ENCODE measurements at regions not wholly inside any gene's neighbourhood (a gene's known extent, or its start where the extent isn't known, plus 50 kb on each side); places are given as distances from the start of the nearest gene placed in this dataset.

DNA sequence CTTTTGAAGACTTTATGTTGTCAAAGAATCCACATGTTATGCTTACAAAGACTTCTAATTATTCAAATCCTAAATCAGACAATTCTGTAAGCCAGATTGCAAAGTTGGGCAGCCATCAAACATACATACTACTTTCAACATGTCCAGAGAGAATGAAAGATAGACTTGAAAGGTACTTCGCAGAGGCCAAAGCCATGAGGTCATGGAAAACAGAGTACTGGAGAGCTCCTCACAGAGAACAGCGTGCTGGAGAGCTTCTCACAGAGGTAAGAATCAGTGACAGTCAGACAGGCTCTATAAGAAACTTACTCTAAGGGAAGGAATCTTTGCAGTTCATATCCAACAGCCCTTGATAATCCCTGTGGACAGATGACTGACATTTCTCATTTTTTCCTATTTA, 400.2 kb downstream of the GJA1 start:
- TF ChIP-seq FOXM1 (IDR thresholded peaks at IDR 0.05; ENCODE audit: borderline replicate concordance, low read depth), result no peak
- TF ChIP-seq ZBTB7A (IDR thresholded peaks at IDR 0.05; ENCODE audit: low read depth), result no peak
- no peak for TF ChIP-seq YY1 (IDR thresholded peaks at IDR 0.05; ENCODE audit: low read depth)
- TF ChIP-seq, protein P1, sequence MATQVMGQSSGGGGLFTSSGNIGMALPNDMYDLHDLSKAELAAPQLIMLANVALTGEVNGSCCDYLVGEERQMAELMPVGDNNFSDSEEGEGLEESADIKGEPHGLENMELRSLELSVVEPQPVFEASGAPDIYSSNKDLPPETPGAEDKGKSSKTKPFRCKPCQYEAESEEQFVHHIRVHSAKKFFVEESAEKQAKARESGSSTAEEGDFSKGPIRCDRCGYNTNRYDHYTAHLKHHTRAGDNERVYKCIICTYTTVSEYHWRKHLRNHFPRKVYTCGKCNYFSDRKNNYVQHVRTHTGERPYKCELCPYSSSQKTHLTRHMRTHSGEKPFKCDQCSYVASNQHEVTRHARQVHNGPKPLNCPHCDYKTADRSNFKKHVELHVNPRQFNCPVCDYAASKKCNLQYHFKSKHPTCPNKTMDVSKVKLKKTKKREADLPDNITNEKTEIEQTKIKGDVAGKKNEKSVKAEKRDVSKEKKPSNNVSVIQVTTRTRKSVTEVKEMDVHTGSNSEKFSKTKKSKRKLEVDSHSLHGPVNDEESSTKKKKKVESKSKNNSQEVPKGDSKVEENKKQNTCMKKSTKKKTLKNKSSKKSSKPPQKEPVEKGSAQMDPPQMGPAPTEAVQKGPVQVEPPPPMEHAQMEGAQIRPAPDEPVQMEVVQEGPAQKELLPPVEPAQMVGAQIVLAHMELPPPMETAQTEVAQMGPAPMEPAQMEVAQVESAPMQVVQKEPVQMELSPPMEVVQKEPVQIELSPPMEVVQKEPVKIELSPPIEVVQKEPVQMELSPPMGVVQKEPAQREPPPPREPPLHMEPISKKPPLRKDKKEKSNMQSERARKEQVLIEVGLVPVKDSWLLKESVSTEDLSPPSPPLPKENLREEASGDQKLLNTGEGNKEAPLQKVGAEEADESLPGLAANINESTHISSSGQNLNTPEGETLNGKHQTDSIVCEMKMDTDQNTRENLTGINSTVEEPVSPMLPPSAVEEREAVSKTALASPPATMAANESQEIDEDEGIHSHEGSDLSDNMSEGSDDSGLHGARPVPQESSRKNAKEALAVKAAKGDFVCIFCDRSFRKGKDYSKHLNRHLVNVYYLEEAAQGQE (IDR thresholded peaks at IDR 0.05; ENCODE audit: low read depth), result no peak
- TF ChIP-seq RAD21 (IDR thresholded peaks at IDR 0.05; ENCODE audit: low read depth), result no peak
- TF ChIP-seq TAF1 (IDR thresholded peaks at IDR 0.05; ENCODE audit: low read depth), result no peak
- TF ChIP-seq EP300 (IDR thresholded peaks at IDR 0.05; ENCODE audit: borderline replicate concordance), result no peak
- no peak for TF ChIP-seq NFIC (IDR thresholded peaks at IDR 0.05)
- no peak for TF ChIP-seq TCF12 (IDR thresholded peaks at IDR 0.05; ENCODE audit: low read depth)
- TF ChIP-seq, protein P2, sequence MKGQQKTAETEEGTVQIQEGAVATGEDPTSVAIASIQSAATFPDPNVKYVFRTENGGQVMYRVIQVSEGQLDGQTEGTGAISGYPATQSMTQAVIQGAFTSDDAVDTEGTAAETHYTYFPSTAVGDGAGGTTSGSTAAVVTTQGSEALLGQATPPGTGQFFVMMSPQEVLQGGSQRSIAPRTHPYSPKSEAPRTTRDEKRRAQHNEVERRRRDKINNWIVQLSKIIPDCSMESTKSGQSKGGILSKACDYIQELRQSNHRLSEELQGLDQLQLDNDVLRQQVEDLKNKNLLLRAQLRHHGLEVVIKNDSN (IDR thresholded peaks at IDR 0.05), result no peak
- no peak for TF ChIP-seq CEBPB (IDR thresholded peaks at IDR 0.05)
- TF ChIP-seq EGR1 (IDR thresholded peaks at IDR 0.05), result no peak
- TF ChIP-seq, protein P3, sequence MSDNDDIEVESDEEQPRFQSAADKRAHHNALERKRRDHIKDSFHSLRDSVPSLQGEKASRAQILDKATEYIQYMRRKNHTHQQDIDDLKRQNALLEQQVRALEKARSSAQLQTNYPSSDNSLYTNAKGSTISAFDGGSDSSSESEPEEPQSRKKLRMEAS (IDR thresholded peaks at IDR 0.05), result no peak

DNA sequence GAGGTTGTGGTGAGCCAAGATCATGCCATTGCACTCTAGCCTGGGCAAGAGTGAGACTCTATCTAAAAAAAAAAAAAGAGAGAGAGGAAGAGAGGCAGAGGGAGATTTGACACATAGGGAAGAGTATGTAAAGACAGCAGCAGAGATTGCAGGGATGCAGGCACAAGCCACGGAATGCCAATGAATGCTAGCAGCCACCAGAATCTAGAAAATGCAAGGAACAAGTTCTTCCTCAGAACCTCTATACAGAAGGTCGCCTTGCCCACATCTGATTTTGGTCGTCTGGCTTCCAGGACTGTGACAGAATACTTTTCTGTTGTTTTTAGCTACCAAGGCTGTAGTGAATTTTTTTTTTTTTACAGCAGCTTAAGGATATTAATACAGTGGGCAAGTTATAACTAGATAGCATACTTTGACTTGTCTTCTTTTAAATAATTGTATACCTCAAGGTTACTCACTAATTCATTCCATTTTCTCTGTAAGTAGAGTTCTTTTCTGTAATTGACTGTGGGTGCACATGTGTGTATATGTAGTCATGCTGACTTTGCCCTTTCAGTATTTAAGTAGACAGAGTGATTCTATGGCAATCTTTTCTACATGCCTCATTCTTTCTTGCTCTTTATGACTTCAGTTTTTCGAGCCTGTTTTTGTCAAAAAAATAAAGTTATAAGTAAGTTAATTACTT, 402.2 kb downstream of the GJA1 start:
- TF ChIP-seq, protein P2 (IDR thresholded peaks at IDR 0.05), result no peak
- TF ChIP-seq, protein P3 (IDR thresholded peaks at IDR 0.05), result no peak
- TF ChIP-seq, protein P1 (IDR thresholded peaks at IDR 0.05; ENCODE audit: low read depth), result no peak
- TF ChIP-seq CREB1 (IDR thresholded peaks at IDR 0.05; ENCODE audit: low read depth), result no peak
- no peak for TF ChIP-seq FOXM1 (IDR thresholded peaks at IDR 0.05; ENCODE audit: borderline replicate concordance, low read depth)
- no peak for TF ChIP-seq YY1 (IDR thresholded peaks at IDR 0.05; ENCODE audit: low read depth)
- no peak for TF ChIP-seq TCF12 (IDR thresholded peaks at IDR 0.05; ENCODE audit: low read depth)
- no peak for TF ChIP-seq EGR1 (IDR thresholded peaks at IDR 0.05)
- TF ChIP-seq TAF1 (IDR thresholded peaks at IDR 0.05; ENCODE audit: low read depth), result no peak
- TF ChIP-seq NFIC (IDR thresholded peaks at IDR 0.05), result no peak
- no peak for TF ChIP-seq RAD21 (IDR thresholded peaks at IDR 0.05; ENCODE audit: low read depth)
- TF ChIP-seq ZBTB7A (IDR thresholded peaks at IDR 0.05; ENCODE audit: low read depth), result no peak
- TF ChIP-seq CEBPB (IDR thresholded peaks at IDR 0.05), result no peak
- no peak for TF ChIP-seq TEAD4 (IDR thresholded peaks at IDR 0.05)
- TF ChIP-seq EP300 (IDR thresholded peaks at IDR 0.05; ENCODE audit: borderline replicate concordance), result no peak

DNA sequence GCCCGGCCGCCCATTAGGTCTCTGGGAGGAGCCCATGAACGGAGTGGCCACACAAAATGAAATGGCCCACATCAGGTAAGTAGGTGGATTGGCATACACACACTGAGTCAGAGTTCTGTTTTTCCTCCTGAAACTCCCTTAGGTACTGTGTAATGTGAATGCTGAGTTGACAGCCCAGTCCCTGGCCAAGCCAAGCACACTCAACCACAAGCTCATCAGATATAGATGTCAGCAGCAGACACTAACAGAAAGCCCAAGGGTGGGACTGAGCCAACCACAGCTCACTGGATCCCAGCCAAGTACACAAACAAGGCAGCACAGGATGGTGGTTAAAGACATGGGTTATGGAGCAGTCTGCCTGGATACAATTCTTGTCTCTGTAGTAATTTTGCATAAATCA, 403.4 kb downstream of the GJA1 start:
- TF ChIP-seq CREB1 (IDR thresholded peaks at IDR 0.05; ENCODE audit: low read depth), result no peak
- TF ChIP-seq, protein P3 (IDR thresholded peaks at IDR 0.05), result no peak
- no peak for TF ChIP-seq EGR1 (IDR thresholded peaks at IDR 0.05)
- no peak for TF ChIP-seq YY1 (IDR thresholded peaks at IDR 0.05; ENCODE audit: low read depth)
- TF ChIP-seq, protein P2 (IDR thresholded peaks at IDR 0.05), result no peak
- no peak for TF ChIP-seq TEAD4 (IDR thresholded peaks at IDR 0.05)
- no peak for TF ChIP-seq FOXM1 (IDR thresholded peaks at IDR 0.05; ENCODE audit: borderline replicate concordance, low read depth)
- no peak for TF ChIP-seq NFIC (IDR thresholded peaks at IDR 0.05)
- no peak for TF ChIP-seq ZBTB7A (IDR thresholded peaks at IDR 0.05; ENCODE audit: low read depth)
- TF ChIP-seq EP300 (IDR thresholded peaks at IDR 0.05; ENCODE audit: borderline replicate concordance), result no peak
- TF ChIP-seq TAF1 (IDR thresholded peaks at IDR 0.05; ENCODE audit: low read depth), result no peak
- TF ChIP-seq, protein P1 (IDR thresholded peaks at IDR 0.05; ENCODE audit: low read depth), result no peak
- TF ChIP-seq TCF12 (IDR thresholded peaks at IDR 0.05; ENCODE audit: low read depth), result no peak
- TF ChIP-seq RAD21 (IDR thresholded peaks at IDR 0.05; ENCODE audit: low read depth), result no peak
- no peak for TF ChIP-seq CEBPB (IDR thresholded peaks at IDR 0.05)

Data from Ishikawa (cell line).